22Rv1 (cell line): ENCODE measurements at regions not wholly inside any gene's neighbourhood (a gene's known extent, or its start where the extent isn't known, plus 50 kb on each side); places are given as distances from the start of the nearest gene placed in this dataset.

ENCODE experiments used
- CTCF ChIP-seq: fragments of 450-650 bp; IDR thresholded peaks from 2 replicates; pipeline ENCODE4 v1.5.1; 2017; ENCODE audit warnings: mild to moderate bottlenecking
- ZFX ChIP-seq: fragments of 450-650 bp; IDR thresholded peaks from 2 replicates; pipeline ENCODE4 v1.6.1; 2017; ENCODE audit warnings: antibody characterized with exemption, borderline replicate concordance

GRCh38 chr10:64881257-64881656, 1360.1 kb downstream of the REEP3 start:
- TF ChIP-seq CTCF (no peak), ZFX (no peak)
